GM21367 (cell line): ENCODE measurements at regions not wholly inside any gene's neighbourhood (a gene's known extent, or its start where the extent isn't known, plus 50 kb on each side); places are given as distances from the start of the nearest gene placed in this dataset.
"Not testable (repeated sequence)": the region's sequence is repeated elsewhere in the genome, so short reads cannot be mapped to it uniquely, and the experiment has no call there.

ENCODE experiments used
- ATAC-seq: cut with Tn5 transposase; IDR thresholded peaks from one replicate; pipeline ENCODE4 v1.9.1; 2021; ENCODE audit not compliant: unreplicated experiment

DNA sequence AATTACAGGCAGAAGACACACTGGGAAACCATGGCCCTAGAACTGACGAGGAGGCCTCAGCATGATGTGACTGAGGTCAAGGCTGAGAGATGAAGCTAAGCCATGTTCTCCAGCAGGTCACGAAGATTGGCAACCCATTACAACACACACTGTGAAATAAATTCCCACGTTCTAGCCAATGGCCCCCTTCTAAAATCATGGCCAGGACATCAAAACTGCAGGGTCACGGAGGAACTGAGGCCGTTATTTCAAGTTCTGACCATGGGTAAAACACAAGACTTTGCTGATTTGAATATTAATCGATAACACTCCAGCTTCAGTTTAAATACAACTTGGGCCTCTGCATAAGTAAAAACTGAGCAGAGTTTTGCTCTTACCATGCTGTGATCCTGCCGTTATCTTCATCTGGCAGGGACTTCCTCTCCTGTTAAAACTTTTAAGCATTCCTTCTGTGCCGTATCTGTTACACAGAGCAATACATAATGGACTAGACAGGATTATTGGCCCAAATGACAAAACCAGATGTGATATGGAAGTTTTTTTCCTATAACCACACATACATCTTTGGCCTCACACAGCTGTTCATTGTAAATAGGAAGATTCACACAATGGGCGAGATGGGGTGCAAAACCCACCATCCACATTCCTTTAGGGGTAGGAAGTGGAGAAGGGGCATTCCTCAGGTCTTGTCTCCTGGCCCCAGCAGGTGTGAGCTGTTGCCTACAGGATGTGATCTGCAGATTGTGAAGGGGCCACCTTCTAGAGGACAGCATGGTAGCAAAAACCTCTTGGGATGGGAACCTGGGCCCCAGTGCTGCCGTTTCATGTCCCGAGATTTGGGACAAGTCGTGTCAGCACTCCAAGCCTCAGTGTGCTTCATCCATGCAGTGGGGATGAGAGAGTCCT, 207.4 kb downstream of the OPA1 start:
- no peak for ATAC-seq

DNA sequence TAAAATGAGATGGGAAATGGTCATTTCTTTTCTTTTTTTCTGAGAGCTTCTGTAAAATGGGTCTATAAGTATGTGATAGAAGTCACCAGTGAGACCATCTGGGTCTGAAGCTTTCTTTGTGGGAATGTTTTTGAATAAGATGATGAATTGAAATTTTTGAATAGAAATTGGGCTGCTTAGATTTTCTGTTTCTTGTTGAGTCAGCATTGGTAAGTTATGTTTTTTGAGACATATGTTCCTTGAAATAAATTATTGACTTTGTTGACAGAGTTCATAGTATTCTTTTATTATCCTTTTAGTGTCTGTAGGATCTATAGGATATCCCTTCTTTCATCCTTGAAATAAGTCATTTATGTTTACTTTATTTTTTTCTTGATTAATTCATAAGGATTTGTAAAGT, 208.1 kb downstream of the OPA1 start:
- ATAC-seq = no peak

DNA sequence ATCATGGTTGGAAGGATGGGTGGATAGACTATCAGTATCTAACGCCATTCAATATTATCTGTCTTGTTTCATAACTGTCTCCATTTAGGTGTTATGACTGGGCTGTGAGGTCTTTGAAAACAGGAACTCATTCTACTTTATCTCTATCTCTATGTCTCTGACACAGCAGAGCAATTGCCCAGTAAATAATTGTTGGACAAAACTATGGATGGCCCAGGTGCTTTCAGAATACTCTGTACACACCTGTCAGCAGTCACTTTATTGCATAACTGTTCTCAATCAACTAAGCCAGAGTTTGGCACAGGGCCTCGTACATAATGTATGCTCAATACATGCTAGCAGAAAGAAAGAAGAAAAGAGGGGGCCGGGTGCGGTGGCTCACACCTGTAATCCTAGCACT, 210.3 kb downstream of the OPA1 start:
- no peak for ATAC-seq

DNA sequence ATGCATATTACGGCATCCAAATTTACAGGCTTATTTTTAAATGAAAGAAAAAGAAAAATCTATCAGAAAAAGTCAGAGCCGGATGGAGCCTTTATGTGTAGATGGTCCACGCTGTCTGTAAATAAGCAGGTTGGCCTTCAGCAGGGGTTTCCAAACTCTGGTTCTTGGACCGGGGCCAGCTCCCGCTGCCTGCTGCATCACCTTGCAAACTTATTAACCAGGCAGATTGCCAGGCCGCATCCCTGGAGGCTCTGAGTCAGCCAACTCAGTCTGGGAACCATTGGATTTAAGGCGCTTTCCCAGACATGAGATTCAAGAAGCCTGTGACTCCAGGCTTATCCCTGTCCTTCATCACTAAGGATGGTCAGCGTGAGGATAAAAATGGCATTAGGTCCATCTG, 212.4 kb downstream of the OPA1 start:
- no peak for ATAC-seq

DNA sequence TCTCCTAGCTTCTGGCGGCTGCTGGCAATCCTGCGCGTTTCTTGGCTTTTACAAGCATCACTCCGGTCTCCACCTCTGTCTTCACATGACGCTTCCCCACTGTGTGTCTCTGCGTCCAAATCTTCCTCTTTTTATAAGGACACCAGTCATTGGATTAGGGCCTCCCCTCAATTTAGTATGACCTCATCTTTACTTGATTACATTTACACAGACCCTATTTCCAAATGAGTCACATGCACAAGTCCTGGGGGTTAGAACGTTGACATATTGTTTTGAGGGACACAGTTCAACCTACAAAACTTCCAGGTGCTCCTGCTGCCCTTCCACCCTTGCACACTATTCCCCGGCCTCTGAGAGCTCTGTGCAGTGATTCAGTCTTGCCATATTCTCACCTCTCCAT, 215.3 kb downstream of the OPA1 start:
- ATAC-seq = no peak

DNA sequence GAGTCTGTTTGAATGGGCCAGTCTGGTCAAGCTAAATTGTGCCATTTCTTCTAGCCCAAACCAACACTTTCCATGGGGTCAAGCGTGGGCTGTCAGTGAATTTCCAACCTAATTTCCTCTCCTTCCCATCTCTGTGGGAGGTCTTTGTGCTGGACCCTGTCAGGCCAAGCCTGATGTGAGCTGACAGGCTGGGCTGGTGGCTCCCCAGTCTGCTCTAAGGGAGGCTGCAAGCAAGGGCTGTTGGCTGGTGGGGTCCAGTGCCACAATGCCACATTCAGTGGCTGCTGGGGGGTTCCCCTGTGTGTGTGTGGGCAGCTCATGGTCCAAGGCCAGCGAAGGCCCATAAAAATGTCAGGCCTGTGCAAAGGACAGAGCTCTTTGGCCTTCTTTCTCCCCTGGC, 216.1 kb downstream of the OPA1 start:
- no peak for ATAC-seq

DNA sequence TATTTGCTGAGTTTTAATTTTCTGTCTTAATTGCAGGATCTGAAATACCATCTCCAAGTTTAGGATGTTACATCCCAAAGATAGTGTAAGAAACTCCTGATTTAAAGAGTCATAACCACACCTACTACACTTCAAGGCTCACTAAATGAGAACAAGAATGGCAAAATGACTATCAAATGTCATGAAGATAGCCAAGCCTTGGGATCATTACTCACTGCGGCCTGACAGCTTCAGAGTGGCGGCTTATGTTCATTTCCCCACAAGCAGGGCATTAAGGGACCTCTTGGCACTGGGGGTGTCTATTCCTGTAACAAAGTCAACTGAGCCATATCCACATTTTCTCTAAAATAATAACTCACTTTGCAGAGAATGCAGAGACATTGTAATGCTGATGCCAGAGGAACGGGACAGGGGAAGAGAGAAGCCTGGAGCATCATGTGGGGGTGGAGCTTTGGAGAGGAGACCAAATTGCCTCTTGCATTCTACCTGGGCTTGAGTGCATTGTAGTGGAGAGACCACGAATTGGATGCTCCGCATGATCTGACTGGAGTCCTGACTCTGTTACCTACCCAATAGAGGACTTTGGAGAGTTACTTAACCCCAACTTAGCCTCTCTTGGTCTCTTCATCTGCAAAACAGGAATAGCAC, 219.2 kb downstream of the OPA1 start:
- ATAC-seq = no peak

DNA sequence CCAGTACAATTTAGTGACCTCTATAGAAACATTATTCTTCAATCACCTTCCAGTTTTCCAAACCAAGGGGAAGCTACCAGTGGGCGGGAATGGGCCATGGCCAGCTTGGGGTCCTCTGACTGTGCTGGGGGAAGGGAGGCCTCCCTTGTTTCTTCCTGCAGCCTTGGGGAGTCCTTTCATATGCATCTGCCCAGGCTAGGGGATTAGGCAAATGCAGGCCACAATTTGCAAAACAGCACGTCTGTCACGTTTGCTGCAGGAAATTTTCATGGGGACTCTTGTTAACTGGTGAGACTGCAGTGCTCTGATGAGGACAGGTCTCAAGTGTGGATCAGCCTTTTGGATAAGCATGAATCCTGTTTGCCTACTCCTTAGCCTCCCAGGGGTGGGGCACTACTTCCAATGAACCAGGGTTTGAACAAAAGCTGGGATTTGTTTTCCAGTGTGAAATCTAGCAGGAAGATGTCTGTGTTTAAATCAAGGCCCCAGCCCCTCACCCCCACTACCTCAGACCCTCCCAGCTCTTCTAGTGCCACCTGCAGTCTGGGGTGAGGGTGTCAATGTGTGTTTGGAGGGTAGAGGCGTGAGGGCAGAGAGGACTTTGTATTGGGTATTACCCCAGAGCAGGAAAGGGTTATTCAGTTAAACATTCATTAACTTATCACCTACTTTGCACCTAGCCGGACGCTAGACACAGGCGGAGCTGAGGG, 219.9 kb downstream of the OPA1 start:
- no peak for ATAC-seq

DNA sequence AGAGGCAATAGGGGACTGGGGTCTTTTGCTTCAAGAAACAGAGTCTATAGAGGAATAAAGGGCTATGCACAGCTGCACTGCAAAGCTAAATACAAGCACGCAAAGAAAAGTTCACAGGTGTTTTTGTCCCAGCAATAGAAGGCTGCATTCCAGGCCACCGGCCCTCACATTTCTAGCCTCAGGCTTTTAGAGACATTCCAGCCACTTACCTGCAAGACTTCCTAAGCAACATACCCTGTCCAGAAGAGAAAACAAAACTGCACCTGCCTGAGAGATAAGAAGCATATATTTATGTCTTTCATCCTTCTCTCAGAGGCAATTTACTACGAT, 220.5 kb downstream of the OPA1 start:
- ATAC-seq = no peak

DNA sequence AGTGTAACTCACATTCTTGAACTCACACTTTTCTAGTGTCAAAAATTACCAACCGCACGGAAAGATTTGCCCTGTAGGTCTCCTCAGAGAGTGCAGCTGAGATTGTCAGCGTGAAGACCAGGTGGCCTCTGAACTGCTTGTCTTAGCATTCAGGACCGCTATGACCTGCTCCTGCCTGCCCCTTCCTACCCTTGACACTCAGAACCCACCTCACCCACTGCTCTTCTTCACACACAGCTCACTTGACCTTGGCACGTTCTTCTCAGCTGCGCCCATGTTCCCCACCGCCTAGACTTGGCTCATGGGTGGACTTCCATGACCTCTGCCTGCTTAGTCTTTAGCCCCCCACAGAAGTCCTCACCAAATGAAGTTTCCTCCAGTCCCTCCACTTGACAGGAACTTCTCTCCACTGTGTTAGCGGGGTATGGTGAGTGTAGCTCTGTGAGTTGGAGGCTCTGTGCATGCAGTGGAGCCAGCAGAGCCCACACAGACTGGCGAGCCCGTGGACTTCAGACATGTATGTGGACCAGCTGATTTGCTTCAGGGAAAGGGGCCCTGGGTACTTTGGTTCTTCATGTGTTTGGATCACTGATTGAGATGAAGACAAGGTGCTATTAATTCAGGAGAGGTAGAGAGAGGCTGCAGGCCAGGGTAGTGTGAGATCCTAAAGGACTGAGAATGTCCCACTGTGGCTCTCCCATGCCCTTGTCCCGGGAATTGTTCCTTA, 221.3 kb downstream of the OPA1 start:
- ATAC-seq = no peak

DNA sequence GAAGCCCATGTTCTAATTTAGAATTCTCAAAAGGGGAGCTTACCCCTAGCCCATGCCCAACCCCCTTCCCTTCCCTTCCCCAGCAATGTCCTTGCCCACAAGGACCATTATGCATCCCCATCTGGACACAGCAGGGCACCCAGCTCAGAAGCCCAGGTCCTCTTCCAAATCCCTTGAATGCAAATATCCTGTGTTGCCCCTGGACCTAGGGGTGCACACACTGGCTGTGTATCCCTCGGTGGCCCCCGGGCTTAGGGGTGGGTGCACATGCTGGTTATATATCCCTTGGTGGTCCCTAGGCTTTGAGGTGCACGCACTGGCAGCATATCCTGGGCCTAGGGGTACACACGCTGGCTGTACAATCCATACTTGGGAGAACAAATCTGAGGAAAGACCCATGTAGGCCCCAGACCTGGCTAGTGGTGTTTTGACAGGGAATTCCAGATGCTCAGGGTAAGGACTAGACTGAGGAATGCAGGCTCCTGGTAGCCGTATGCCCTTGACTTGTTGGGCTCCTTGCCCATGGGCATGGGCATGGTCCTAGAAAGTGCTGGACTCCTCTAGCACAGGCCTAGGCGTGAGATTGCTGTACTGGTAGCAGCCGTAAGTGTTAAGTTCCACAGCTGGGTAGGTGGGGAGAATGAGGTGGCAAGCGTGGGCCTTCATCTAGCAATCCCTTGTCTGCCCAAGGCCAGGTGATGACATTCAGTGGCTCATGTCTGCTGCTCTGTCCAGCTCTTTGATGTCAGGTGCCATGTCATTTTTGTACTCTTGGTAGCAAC, 222.4 kb downstream of the OPA1 start:
- no peak for ATAC-seq

DNA sequence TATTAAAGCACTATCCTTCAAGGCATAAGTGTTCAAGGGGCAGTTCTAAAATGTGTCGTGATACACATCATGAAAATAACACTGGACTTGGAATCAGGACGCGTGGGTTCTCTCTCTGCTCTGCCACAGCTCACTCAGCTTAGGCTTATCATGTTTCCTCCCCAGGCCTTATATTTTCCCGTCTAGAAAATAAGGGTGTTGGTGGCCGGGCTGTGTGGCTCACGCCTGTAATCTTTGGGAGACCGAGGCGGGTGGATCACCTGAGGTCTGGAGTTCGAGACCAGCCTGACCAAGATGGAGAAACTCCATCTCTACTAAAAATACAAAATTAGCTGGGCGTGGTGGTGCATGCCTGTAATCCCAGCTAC, 223.0 kb downstream of the OPA1 start:
- ATAC-seq = no peak

DNA sequence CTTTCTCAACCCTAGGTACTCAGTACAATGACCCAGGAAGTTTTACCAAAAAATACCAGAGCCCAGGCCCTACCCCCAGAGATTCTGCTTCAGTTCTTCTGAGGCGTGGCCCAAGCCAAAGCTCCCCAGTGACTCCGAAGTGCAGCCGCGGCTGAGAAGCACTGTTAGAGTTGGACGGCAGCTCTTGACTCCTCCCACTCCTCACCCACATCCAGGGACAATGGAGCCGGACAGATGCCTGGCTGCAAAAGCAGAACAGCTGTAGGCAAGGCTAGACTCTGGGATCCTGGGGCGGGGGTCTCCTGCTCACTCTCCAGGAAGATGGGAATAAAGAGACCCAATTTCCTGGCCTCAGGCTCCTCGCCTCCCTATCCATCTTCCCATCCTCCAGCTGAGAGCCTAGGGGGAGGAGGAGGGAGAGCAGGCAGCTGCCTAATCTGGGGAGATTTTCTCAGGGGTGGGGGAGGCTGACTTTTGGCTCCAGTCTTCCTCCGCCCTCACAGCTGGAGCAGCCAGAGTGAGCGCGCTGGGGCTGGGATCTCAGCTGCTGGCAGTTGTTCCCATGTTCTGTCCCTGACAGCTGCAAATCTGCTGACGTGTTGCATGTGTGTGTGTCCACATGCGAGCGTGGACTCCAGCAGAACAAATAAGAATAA, 223.8 kb downstream of the OPA1 start:
- ATAC-seq = no peak

DNA sequence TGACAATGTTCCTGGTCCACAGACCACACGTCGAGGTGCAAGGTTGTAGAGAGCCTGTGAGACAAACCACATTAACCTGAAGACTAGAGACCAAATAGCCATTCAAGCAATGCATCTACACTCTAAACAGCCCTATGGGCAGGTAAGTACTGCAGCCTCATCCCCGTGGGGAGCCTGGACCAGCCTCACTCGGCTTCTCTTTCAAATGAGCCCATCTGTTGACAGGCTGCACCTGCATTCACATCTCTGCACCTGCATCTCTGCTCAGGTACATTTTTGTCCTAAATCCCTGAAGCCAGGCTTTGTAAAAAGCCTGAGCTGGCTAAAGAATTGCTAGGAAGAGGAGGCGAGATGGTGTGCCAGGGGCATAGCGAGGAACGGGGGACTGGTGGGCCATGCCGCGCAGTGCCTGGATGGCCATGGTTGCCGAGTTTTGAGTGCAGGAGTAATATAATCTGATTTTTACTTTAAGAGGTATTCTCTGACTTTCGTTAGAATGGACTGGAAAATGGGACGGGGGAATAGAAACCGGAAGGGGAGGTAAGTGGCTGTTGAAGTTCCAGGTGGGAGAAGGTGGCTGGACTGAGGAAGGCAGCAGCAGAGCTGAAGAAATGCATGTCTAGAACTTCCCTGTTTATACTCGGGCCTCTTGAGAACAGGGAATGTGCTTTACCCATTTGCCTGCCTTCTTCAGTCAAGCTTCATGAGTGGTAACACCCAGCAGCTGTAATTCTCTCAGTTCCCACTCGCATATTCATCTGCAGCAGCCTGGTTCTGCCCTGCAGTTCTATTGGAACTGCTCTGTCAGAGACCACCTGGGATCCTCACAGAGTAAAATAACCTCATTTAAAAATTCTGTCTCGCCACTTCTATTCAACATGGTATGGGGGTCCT, 226.4 kb downstream of the OPA1 start:
- ATAC-seq = no peak

DNA sequence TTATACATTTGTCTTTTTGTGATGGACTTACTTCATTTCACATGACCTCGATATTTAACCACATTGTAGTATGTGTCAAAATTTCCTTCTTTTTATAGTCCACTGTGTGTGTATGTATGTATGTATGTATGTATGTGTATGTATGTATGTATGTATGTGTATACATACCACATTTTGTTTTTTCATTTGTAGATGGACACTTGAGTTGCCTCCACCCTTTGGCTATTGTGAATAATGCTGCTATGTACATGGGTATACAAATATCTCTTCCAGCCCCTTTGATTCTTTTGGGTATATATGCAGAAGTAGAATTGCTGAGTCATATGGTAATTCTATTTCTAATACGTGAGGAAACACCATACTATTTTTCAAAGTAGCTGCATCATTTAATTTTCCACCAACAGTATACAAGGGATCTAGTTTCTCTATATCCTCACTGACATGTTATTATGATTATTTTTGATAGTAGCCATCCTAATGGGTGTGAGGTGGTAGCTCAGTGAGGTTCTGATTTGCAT, 228.2 kb downstream of the OPA1 start:
- ATAC-seq = no peak

DNA sequence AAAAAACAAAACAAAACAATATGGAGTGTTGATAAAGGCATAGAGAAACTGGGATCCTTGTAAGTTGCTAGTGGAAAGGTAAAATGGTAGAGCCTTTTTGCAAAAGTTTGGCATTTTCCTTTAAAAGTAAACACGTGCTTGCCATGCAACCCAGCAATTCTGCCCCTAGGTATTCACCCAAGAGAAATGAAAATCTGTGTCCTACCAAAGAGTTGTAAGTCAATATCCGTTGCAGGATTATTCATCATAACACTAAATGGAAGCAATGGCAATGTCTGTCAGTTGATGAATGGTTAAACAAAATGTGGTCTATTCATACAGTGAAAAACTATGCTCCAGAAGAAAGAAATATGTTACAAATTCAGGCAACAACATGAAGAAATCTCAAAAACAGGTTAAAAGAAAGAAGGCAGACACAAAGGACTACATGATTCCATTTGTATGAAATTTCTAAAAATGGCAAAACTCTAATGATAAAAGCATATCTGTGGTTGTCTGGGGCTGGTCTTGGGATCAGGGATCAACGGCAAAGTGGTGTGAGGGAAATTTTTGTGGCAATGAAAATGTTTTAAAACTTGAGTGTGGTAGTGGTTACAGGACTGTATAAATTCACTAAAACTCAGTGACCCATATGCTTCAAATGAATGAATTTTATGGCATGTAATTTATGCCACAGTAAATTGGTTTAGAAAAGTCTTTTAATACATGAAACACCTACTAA, 229.6 kb downstream of the OPA1 start:
- ATAC-seq = no peak

DNA sequence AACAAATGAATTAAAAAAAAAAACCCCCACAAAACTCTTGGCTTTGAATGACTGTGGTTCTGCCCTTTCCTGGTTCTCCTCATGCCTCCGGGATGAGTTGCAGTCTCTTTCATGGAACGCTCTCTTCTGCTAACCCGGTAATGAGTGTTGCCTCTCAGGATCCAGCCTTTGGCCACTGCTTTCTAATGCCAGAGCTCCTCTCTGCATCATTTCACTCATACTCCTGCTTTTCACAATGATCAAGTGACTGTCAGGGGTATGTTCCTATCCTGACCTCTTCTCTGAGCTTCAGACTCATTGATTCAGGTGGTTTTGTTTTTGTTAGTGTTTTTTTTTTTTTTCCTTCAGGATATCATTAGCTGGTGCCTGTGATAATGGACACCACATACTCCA, 230.2 kb downstream of the OPA1 start:
- not testable (repeated sequence) for ATAC-seq

DNA sequence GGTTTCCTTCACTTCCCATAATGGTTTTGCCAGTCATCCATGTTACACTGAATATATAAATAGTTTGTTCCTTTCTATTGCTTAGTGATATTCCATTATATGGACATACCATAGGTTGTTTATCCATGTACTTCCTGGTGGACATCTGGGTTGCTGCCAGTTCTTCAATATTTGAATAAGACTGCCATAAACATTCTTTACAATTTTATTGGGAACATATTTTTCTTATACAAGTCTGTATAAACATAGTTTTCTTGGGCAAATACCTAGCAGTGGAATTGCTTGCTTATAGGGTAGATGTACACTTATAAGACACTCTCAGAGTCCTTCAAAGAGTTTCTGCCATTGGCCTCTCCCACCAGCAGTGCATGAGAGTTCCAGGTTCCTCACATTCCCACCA, 231.4 kb downstream of the OPA1 start:
- no peak for ATAC-seq
